Lung (tissue), 11 donors: ENCODE measurements at regions not wholly inside any gene's neighbourhood (a gene's known extent, or its start where the extent isn't known, plus 50 kb on each side); places are given as distances from the start of the nearest gene placed in this dataset.

Experiments used
- ATAC-seq: fragments of 200-7000 bp; cut with Tn5 transposase; one replicate; pipeline ENCODE4 v1.9.1; 2020; ENCODE audit warnings: moderate number of reproducible peaks; ENCODE audit not compliant: insufficient read depth, low FRiP score
- DNase-seq, 3 donors: peaks; one replicate each; pipeline ENCODE4 v3.0.0-alpha.2; 2013 to 2017
- H3K27ac ChIP-seq, 2 donors: one replicate each; pipeline ENCODE4 v1.5.1; 2013; ENCODE audit warnings: mild to moderate bottlenecking in 2 of 2, moderate library complexity in 2 of 2, control low read depth in 1 of 2, inconsistent platforms in 1 of 2, low read depth in 1 of 2, low read length in 1 of 2
- H3K27me3 ChIP-seq, 3 donors: one replicate each; pipeline ENCODE4 v1.5.1; 2013; ENCODE audit warnings: low read length in 2 of 3; ENCODE audit not compliant: control insufficient read depth in 3 of 3, insufficient read depth in 3 of 3
- H3K36me3 ChIP-seq, 4 donors: one replicate each; pipeline ENCODE4 v1.5.1; 2013; ENCODE audit warnings: low read length in 4 of 4, mild to moderate bottlenecking in 1 of 4, moderate library complexity in 1 of 4; ENCODE audit not compliant: control insufficient read depth in 4 of 4, insufficient read depth in 4 of 4
- H3K4me1 ChIP-seq, 5 donors: one replicate each; pipeline ENCODE4 v1.5.1; 2013; ENCODE audit warnings: low read length in 5 of 5, mild to moderate bottlenecking in 2 of 5, moderate library complexity in 1 of 5; ENCODE audit not compliant: control insufficient read depth in 5 of 5, insufficient read depth in 5 of 5
- H3K4me3 ChIP-seq: one replicate; pipeline ENCODE4 v1.5.1; 2013; ENCODE audit warnings: mild to moderate bottlenecking, control low read depth, moderate library complexity
- H3K9ac ChIP-seq, 2 donors: one replicate each; pipeline ENCODE4 v1.5.1; 2013; ENCODE audit warnings: low read length in 2 of 2, control low read depth in 1 of 2; ENCODE audit not compliant: insufficient read depth in 1 of 2
- H3K9me3 ChIP-seq, 4 donors: one replicate each; pipeline ENCODE4 v1.5.1; 2013; ENCODE audit warnings: low read length in 3 of 4, mild to moderate bottlenecking in 1 of 4, moderate library complexity in 1 of 4; ENCODE audit not compliant: control insufficient read depth in 4 of 4, insufficient read depth in 3 of 4
- CTCF ChIP-seq: IDR thresholded peaks from 2 replicates; pipeline ENCODE4 v1.5.1; 2012; ENCODE audit warnings: mild to moderate bottlenecking; ENCODE audit errors: control extremely low read depth, extremely low read depth
- WGBS, 2 donors: extraction: QIAGEN DNeasy Blood & Tissue Kit; methylation state at CpG; one replicate each; pipeline ENCODE4 v1.1.7; 2013; 5-methylcytosine and 5-hydroxymethylcytosine counted together
- donor health status: control.
- donor health status: control.
- donor health status: Bipolar disorder and iron deficiency.
- donor health status: healthy.
- donor health status: DM: yes; HTN: yes; CAD: no.

GRCh38 chr12:9346866-9347327 is 138.7 kb upstream of the PZP start:
- Histone ChIP-seq H3K9me3 (no peaks in the 10 kb centered on the region), H3K4me1 (peaks cover 0 to 13% (median 0%) of the 10 kb centered on the region in 5 donors), H3K27ac (no peak overlapping the region), H3K4me3 (no peak overlapping the region), H3K27me3 (no peaks in the 10 kb centered on the region), H3K36me3 (peaks cover 0 to 57% (median 23%) of the 10 kb centered on the region in 4 donors), H3K9ac (no peak overlapping the region)
- TF ChIP-seq CTCF, result no peak
- no peak for ATAC-seq
- 77 to 79% methylated on average over 5 of the region's 5 CpGs for WGBS, 2 donors
- DNase-seq, result no peak

- TF ChIP-seq CTCF, result no peak
Observed at GRCh38 chr12:9345171-9345570, 137.0 kb upstream of the PZP start.

GRCh38 chr12:9344541-9344940 is 136.3 kb upstream of the PZP start:
- peaks cover 0 to 50% (median 25%) of the 10 kb centered on the region in 4 donors for H3K36me3 ChIP-seq
- H3K27me3 ChIP-seq, result no peaks in the 10 kb centered on the region
- H3K9me3 ChIP-seq, result no peaks in the 10 kb centered on the region
- no peak overlapping the region for H3K27ac ChIP-seq
- H3K9ac ChIP-seq, result no peak overlapping the region
- 40 to 59% methylated on average over 2 of the region's 2 CpGs for WGBS, 2 donors
- no peak for ATAC-seq
- peaks cover 0 to 25% (median 0%) of the 10 kb centered on the region in 5 donors for H3K4me1 ChIP-seq
- peak in 2 of 3 donors; percentile 41 to 72 for DNase-seq
- TF ChIP-seq CTCF, result no peak
- no peak overlapping the region for H3K4me3 ChIP-seq

More at GRCh38 chr12:9345171-9345570, 137.0 kb upstream of the PZP start:
- H3K27ac ChIP-seq, result no peak overlapping the region
- peaks cover 0 to 18% (median 0%) of the 10 kb centered on the region in 5 donors for H3K4me1 ChIP-seq
- DNase-seq (no peak), ATAC-seq (no peak)
- no peaks in the 10 kb centered on the region for H3K9me3 ChIP-seq
- H3K9ac ChIP-seq, result no peak overlapping the region
- H3K4me3 ChIP-seq, result no peak overlapping the region
- peaks cover 0 to 55% (median 26%) of the 10 kb centered on the region in 4 donors for H3K36me3 ChIP-seq
- no peaks in the 10 kb centered on the region for H3K27me3 ChIP-seq

- H3K9me3 ChIP-seq, result no peaks in the 10 kb centered on the region
- no peak overlapping the region for H3K9ac ChIP-seq
- H3K36me3 ChIP-seq, result peaks cover 0 to 50% (median 23%) of the 10 kb centered on the region in 4 donors
- no peak for TF ChIP-seq CTCF
- H3K4me1 ChIP-seq, result peaks cover 0 to 28% (median 0%) of the 10 kb centered on the region in 5 donors
- H3K27me3 ChIP-seq, result no peaks in the 10 kb centered on the region
- WGBS, 2 donors, result 74 to 84% methylated on average over 3 of the region's 3 CpGs
- no peak for DNase-seq
- H3K4me3 ChIP-seq, result no peak overlapping the region
- H3K27ac ChIP-seq, result no peak overlapping the region
- ATAC-seq, result no peak
Observed at GRCh38 chr12:9343731-9344130, 135.5 kb upstream of the PZP start.
